CD4-positive, alpha-beta T cell treated with Interleukin-6 at 100 ng/mL for 8 hours (primary cell): ENCODE measurements at regions not wholly inside any gene's neighbourhood (a gene's known extent, or its start where the extent isn't known, plus 50 kb on each side); places are given as distances from the start of the nearest gene placed in this dataset.
A peak's percentile ranks its signal among the peaks of the same experiment; 100 is the strongest.

ENCODE experiments used
- DNase-seq: peaks from one replicate; pipeline ENCODE4 v3.0.0-alpha.2; 2020; ENCODE audit warnings: mixed read lengths, low spot score

DNA sequence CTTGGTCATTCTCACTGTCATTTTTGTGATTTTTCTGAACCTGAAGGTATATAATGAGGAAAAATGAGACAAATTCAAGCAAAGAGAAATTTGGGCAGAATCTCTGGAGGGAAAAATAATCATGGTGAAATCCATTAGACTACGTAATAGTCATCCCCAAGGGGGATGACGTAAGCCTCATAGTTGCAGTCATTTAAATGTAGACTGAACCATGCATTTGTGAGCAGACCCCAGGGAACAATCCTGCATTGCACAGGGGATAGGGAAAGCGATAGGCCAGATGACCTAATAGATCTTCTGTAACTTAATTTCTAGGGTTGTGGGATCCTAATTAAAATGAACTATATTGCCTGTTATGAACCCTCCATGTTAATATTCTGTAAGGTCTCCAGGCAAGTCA, 167.4 kb upstream of the C1orf21 start:
- DNase-seq, result no peak

DNA sequence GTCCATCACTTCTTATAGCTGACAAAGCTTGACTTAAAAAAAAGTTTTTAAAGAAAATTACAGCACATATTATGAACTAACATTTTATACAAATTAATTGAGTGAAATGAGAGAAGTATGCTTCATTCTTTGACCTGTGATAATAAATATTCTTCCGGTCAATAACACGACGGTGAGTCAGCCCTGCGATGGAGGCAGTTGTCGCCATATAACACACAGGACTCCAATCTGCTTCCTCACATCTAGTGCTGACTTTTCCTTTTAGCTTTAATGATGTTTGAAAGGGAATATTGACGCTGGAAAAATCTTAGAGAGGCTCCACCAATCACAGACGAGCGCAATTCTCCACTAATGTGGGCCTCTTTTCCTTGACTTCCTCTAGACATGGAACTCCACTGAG, 166.9 kb upstream of the C1orf21 start:
- DNase-seq, result no peak

DNA sequence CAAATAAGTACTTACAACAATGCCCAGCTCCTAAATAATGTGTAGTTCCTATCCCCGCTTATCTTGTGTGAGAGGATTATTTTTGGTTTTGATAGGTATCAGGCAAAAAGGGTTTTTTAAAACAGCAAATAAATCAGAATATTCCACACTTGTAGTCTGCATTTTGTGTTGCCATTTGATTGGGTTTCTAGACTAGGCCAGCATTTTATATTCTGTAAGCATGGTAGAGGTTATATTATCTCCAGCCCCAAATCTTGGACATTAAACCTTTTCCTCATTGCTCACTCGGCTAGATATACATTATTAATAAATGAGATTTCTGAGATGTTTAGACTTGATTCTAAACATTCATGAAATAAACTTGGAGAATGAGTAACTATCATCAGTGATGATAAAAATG, 165.7 kb upstream of the C1orf21 start:
- DNase-seq, result no peak

DNA sequence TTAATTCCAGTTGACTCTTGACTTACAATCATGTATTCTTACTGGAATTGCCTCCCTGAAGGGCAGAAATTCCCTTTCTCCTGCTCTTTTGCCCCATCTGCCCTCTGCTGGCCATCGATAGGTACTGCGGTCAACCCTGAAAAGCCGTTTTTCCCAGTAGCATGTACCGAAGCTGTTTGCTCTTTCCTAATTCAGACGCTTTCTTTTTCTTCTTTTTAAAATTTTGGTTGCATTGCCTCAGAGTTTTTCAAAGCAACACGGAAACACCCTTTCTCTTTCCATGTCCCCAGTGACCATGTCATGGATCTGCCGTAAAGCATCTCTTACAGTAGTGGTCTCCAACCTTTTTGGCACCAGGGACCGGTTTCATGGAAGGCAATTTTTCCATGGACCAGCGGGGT, 164.2 kb upstream of the C1orf21 start:
- peak; percentile 45 for DNase-seq

DNA sequence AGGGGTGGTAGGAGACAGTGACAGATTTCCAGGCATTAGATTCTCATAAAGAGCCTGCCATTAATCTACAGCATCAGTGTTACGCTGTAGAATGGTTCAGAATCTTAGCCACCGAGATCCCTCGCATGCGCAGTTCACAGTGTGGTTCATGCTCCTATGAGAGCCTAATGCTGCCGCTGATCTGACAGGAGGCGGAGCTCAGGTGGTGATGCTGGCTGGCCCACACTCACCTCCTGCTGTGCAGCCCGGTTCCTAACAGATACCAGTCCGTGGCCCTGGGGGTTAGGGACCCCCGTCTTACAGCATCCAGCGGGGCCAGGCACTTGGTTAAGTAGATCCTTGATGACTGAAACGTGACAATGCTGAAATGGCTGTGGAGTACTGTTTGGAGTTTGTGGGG, 163.6 kb upstream of the C1orf21 start:
- DNase-seq, result no peak

DNA sequence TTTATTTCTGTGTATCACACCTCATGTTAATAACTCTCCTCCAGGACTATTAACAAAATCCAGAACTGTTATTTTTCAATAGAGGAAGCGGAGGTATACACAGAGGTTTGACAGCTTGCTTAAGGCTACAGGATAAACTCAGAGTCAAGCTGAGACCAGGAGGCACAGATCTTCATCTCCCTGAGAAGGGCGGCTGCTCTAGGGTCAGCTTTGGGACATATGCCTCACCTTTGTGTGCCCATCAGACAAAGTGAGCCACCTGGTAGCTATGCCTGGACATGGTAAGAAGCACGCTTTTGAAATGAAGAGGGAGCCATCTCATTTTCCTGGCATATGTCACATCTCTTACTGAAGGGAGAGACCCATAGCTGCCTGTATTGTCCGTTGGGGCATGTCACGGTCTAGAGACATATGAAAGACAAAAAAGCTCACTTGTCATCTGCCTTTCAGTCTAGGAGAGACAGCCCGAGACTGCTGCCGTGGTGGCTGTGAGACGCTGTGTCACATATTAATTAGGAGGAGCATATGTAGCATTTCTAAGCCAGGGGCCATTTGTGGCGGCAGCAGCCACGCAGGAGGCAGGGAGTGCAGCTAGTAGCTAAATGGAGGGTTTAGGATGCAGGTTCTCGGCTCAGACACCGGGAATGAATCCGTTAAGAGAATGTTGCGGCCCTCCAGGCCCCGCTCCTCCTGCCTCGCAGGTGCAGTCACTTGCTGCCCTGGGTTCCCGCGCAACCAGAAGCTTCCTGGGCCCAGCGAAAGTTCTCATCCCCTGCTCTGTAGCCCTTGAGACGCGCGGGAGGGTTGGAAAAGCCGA, 161.3 kb upstream of the C1orf21 start:
- no peak for DNase-seq

DNA sequence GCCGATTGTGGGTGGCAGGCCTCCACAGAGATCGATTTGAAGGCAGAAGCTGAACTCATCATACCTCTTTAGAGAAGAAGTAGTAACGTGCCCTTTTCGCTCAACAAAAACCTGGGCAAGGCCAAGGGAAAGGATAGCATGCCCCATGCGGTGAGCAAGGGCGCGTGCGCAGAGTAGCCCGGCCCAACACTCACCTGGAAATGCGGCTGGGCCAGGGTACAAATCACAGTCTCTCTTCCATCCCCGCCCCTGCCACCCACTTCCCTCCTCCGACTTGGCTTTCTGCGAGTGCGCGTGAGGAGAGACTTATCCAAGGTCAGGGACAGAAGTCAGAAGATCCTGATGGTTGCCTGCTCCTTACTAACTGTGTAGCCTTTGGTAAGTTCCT, 160.7 kb upstream of the C1orf21 start:
- no peak for DNase-seq

DNA sequence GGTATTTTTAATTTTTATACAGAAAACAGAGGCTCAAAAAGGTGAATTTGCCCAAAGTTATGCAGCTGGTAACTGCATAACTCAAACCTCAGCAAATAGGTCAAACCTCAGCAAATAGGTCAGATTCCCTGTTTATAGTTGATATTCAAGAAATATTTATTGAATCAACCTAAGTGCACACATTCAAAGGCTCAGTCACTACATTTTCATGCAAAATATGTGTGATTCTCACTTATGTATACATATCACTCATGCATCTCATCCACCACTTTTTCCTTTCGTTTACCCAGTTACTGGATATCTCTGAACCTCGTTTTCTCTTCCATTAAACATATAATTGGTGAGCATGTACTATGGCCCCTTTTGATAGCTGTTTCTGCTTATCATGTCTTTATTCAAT, 158.3 kb upstream of the C1orf21 start:
- DNase-seq, result no peak

DNA sequence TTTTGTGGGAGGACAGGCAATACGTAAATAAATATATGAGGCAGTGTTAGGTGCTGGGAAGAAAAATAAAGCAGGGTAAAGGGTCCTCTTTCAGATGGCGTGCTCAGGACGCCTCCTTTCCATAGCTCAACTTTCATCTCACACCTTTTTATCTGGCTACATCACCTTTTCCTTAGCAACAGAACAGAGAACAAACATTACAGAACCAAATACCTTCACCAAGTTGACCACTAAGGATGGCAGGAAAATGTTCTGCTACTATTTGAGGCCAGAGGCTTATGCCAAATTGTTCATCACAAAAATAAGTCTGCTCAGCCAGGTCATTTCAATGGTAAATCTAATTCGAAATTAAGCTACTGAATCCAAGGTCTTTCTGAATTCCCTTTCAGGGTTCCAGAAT, 149.2 kb upstream of the C1orf21 start:
- no peak for DNase-seq

DNA sequence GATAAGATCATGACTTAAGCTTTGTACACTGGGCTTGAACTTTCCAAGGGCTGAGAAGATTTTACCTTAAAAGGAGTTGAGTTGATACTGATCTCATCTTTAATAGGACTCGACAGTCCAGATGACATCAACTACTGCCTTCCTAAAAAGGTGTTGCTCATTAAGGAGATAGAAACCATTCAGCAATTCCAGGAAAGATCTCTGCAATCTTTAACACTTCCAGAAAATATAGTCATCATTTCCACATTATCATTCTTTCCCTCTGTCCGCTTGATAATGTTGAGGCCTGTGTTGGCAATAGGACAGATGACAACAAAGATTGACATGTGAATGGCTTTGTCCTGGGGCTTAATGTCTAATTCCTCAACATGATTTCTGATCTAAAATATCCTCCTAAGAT, 145.4 kb upstream of the C1orf21 start:
- DNase-seq, result no peak

DNA sequence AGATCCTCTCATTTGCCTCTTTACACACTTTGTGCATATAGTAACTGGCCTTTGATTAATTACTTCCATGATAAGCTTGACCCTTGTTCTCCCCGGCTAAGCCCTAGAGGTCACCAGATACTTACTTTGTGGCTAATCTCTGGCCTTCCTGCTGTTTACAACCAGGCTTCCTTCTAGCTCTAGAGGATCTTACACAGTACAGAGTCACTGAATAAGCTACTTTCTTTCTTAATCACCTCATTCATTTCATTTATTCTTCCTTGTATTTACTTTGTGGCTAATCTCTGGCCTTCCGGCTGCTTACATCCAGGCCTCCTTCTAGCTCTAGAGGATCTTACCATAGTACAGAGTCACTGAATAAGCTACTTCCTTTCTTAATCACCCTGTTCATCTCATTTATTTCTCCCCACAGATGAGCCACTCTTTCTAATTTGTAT, 144.3 kb upstream of the C1orf21 start:
- no peak for DNase-seq

DNA sequence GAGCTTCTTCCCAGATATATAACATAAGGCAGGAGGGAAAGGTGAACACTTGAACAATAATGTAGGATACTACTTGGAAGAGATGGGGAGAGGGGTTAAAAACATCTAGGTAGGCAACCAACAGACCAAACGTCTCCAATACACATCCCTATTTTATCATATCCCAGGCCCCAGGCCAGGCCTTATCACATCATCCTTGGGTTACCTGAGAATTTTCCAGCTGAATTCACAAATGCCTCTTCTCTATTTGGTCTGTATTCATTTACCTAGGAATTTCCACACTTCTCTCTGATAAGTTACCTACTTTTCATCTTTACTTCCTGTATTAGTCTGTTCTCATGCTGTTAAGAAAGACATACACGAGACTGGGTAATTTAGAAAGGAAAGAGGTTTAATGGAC, 141.9 kb upstream of the C1orf21 start:
- DNase-seq, result no peak

DNA sequence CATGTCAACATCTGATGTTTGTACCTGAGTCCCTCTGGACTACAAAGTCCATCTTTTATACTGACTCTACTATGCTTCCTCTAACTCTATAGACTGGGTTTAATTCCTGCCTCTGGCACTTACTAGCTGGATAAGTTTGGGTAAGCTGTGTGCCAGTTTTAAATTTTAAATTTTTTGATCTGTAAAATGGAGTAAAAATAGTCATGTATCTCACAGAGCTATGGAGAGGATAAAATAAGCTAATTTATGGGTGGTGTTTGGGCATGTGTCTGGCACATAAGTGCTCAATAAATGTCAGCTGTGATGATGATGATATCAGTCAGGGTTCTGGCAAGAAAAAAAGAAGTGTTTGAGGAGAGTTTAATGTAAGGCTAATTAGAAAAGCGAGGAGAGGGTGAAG, 139.2 kb upstream of the C1orf21 start:
- no peak for DNase-seq

DNA sequence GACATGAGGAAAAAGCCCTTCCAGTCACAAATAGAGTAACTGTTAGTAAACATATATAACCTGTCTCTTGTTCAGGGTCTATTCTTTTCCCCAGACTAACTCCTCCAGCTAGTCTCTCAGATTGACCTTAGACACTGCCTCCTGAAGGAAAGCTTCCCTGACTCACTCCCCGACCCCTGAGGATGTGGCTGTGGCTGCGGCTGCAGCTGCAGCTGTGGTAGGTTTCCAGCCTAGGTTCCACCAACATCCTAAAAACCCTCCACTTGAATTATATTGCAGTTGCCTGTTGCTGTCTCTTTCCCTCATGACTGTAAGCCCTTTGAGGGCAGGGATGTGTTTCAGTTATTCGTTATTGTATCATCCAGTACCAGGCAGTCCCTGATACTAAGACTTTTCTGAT, 132.9 kb upstream of the C1orf21 start:
- DNase-seq, result no peak

DNA sequence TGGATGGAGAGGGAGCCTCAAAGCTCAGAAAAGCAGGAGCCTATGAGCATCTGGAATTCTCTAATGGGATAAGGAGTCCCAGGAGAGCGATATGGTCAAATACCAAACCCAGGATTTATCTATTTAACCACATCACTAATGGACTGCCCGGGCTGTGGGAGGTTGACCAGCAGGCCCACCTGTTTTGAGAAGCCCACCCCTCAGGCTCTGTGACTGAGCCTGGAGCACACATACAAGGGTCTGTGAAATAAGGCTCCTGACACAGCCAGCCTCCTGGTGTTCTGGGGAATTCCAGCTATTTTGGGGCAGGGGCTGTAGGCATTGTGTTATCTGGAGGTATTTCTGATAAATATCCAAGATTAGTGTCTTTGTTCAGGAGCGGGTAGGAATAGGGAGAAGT, 132.0 kb upstream of the C1orf21 start:
- no peak for DNase-seq

DNA sequence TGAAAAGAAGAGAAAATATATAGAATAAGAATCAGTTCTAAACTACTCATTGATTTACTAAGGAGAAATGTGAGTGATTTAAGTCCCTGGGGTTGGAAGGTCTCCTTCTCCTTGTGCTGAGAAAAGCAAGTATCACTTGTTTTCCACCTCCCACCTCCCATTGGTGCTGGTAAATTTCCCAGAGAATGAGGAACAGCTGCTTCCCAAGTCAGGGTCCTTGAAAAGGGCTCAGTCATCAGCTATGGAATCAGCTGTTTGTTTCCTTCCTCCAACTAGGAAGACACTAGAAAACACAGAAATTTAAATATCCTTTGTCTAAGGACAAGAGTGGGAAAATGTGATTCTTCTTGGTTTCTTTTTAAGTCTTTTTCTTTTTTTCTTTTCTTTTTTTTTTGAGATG, 131.3 kb upstream of the C1orf21 start:
- no peak for DNase-seq

DNA sequence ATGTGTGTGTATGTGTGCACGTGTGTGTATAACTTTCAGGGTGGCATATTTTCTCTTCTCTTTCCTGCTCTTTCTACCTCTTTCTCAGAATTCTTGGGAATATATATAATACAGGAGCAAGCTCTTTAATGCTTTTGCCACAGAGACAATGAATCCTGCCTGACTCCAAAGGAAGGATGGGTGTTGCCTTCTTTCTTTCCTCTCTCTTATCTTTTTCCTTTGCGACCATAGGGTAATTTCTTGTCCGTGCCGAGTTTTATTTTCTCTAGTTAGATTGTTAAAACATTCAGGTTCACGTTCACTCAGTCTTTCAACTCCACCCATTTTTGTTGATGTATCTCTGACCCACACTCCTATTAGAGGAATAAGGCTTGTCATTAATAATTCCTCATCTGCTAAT, 129.0 kb upstream of the C1orf21 start:
- no peak for DNase-seq

DNA sequence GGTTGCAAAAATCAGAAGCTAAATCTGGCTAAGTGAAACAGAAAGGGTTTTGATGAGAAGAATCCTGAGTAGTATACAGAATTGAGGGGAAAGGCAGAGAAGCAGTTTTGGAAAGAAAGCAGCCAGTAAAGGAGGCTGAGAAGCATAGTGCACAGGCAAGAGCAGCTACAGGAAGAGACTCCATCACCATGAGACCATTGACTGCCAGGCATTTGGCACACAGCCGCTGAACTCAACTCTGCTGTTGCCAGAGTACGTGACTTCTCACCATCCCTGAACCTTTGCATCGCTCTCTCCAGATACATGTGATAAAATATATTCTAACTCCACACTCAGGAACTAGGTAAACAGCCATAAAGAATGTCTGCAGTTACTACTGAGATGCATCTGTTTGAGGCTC, 128.3 kb upstream of the C1orf21 start:
- no peak for DNase-seq

DNA sequence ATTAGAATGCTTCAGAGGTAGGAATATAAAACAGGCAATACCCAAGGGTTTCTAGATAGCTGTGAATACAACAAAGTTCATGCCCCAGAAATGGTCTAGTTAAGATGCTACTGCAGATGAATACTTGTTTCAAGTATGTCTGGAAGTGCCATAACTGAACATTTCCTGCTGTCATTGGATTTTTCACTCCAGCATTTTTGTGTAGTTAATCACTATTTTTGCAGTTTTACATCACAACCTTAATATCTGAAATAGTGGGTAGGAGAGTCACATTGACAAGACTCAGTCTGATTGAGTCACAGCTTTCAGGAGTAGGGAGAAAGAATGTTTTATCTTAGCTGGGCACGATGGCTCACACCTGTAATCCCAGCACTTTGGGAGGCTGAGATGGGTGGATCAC, 126.4 kb upstream of the C1orf21 start:
- no peak for DNase-seq

DNA sequence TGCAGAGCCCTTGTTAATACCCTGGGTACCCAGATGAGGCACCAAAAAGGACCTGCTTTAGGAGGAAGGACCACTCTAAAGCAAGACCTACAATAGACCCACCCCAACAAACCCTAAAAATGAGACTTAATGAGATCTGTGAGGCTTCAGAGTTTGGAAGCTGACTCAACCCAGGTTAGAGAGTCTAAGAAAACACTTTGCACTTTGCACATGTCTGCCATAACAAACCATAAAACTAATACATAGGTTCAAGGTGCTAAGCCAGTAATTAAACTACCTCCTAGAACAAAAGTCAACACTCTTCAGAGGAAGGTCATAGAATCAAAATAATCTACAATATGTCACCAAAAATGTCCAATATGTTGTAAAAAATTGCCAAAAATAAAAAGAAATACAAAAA, 124.7 kb upstream of the C1orf21 start:
- DNase-seq, result no peak

DNA sequence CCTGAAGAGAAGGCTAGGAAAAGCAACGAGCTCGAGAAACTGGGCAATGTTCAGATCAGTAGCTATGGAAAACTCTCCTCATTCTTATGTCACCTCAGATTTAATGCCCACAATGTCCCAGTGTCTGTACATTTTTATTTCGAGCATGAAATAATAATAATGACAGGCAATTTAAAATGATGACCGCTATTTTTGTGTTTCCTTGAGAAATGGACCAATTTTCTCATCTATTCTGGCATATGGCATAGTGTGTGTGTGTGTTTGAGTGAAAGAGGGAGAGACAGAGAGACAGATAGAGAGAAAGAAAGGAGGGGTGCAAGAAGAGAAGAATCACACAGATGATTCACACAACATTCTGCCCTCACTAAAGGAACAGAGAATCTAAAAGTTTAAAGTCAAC, 119.1 kb upstream of the C1orf21 start:
- no peak for DNase-seq

DNA sequence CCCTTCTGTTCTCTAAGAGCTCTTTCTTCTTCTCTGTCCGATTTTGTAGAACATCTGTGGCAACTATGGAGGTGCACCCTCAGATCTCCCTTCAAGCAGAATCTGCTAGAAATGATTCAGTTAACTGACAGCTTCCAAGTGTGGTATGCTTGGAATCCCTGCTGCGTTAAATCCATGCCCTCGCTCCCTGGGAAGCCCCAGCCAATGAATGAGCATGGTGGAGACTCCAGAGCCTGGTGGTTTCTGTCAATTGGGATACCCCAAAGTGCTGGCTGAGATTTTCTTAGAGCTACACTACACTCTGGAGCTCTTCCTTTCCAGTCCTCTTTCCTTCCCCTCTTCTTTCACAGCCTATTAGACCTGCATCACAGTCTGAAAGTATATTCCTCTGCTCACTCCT, 116.3 kb upstream of the C1orf21 start:
- DNase-seq, result no peak

DNA sequence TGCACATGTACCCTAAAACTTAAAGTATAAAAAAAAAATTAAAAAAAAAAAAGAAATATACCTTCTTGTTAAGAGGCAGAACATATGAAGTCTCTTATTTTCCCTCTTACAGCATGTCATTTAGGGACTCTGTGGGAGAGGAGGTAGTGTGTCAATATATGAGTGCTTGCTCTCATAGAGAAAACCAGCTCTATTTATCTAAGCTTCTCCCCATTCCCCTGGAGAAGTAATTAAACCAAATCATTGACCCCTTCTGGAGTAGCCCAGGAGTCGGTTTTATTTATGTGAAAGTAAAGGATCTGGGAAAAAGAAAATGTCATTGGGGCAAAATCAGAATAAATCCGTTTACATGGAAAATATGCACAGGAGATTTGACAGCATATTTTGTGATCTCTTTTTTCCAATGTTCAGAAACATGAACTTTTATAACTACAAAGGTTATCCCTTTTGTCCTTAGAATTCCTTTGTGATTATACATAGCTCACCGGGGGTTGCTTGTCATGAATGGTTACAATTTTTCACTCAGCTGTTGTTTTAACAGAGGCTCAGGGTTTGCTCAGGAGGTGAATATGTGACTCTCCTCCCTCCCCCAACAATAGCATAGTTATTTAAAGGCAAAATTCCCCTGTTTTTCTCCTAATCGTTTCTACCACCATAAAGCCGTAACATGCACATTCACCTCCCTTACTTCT, 114.5 kb upstream of the C1orf21 start:
- DNase-seq, result no peak

DNA sequence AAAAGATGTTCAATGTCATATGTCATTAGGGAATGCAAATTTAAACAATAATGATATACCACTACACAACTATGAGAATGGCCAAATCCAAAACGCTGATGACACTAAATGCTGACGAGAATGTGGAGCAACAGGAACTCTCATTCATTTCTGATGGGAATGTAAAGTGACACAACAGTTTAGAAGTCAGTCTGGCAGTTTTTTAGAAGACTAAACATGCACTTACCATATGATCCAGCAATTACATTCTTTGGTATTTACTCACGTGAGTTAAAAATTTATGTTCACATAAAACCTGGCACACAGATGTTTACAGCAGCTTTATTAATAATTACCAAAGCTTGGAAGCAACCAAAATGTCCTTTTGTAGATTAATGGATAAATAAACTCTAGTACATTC, 110.4 kb upstream of the C1orf21 start:
- DNase-seq, result no peak
